ENCODE measurements at regions not wholly inside any gene's neighbourhood (a gene's known extent, or its start where the extent isn't known, plus 50 kb on each side); places are given as distances from the start of the nearest gene placed in this dataset.

- TF ChIP-seq POLR2AphosphoS5 (IDR thresholded peaks at IDR 0.05): no peak
- TF ChIP-seq CTCF (IDR thresholded peaks at IDR 0.05): no peak
Observed at GRCh38 chr3:150129166-150129565, 158.5 kb upstream of the PFN2 start.
